ENCODE measurements at regions not wholly inside any gene's neighbourhood (a gene's known extent, or its start where the extent isn't known, plus 50 kb on each side); places are given as distances from the start of the nearest gene placed in this dataset.

- TF ChIP-seq EZH2 (IDR thresholded peaks at IDR 0.05; ENCODE audit: borderline replicate concordance, low read length) (no peak), CTCF (IDR thresholded peaks at IDR 0.05; ENCODE audit: low read length) (no peak)
These were observed 555.2 kb downstream of the ACTL7B start for GRCh38 chr9:108300306-108301287.

Measured in OCI-LY1 (cell line).